ENCODE measurements at regions not wholly inside any gene's neighbourhood (a gene's known extent, or its start where the extent isn't known, plus 50 kb on each side); places are given as distances from the start of the nearest gene placed in this dataset.

GRCh38 chr16:65224994-65225393 lies 103.1 kb upstream of the CDH11 start:
- Mint-ChIP-seq H3K4me3 (no peak overlapping the region), H3K36me3 (ENCODE audit: low read depth) (no peaks in the 10 kb centered on the region), H3K4me1 (ENCODE audit: low read depth) (no peaks in the 10 kb centered on the region), H3K27me3 (ENCODE audit: low read depth) (no peaks in the 10 kb centered on the region), H3K9me3 (ENCODE audit: insufficient read depth) (peaks cover 7% of the 10 kb centered on the region), H3K27ac (no peak overlapping the region)
- no peak for DNase-seq
- ATAC-seq = no peak
- POLR2A ChIA-PET = no interaction called here
- CTCF ChIA-PET = no interaction called here

GRCh38 chr16:65224471-65224870 lies 102.6 kb upstream of the CDH11 start:
- CTCF ChIA-PET = no interaction called here
- Mint-ChIP-seq H3K4me3 (no peak overlapping the region), H3K27me3 (ENCODE audit: low read depth) (no peaks in the 10 kb centered on the region), H3K4me1 (ENCODE audit: low read depth) (no peaks in the 10 kb centered on the region), H3K27ac (no peak overlapping the region), H3K36me3 (ENCODE audit: low read depth) (no peaks in the 10 kb centered on the region), H3K9me3 (ENCODE audit: insufficient read depth) (peaks cover 4% of the 10 kb centered on the region)
- no peak for DNase-seq
- POLR2A ChIA-PET = no interaction called here
- ATAC-seq = no peak

GRCh38 chr16:65223335-65223734 lies 101.5 kb upstream of the CDH11 start:
- DNase-seq = no peak
- Mint-ChIP-seq H3K36me3 (ENCODE audit: low read depth) (no peaks in the 10 kb centered on the region), H3K4me3 (no peak overlapping the region), H3K27ac (no peak overlapping the region), H3K9me3 (ENCODE audit: insufficient read depth) (peaks cover 4% of the 10 kb centered on the region), H3K27me3 (ENCODE audit: low read depth) (no peaks in the 10 kb centered on the region), H3K4me1 (ENCODE audit: low read depth) (no peaks in the 10 kb centered on the region)
- CTCF ChIA-PET = no interaction called here
- POLR2A ChIA-PET = no interaction called here
- ATAC-seq = no peak

- Mint-ChIP-seq H3K9me3 (ENCODE audit: insufficient read depth) (peaks cover 4% of the 10 kb centered on the region), H3K36me3 (ENCODE audit: low read depth) (no peaks in the 10 kb centered on the region), H3K4me3 (no peak overlapping the region), H3K27ac (no peak overlapping the region), H3K27me3 (ENCODE audit: low read depth) (no peaks in the 10 kb centered on the region), H3K4me1 (ENCODE audit: low read depth) (no peaks in the 10 kb centered on the region)
- DNase-seq = no peak
- ATAC-seq = no peak
- POLR2A ChIA-PET = no interaction called here
- CTCF ChIA-PET = no interaction called here
Observed at GRCh38 chr16:65222536-65222935, 100.7 kb upstream of the CDH11 start.

GRCh38 chr16:65222049-65222448 lies 100.2 kb upstream of the CDH11 start:
- POLR2A ChIA-PET = no interaction called here
- CTCF ChIA-PET = no interaction called here
- Mint-ChIP-seq H3K4me1 (ENCODE audit: low read depth) (no peaks in the 10 kb centered on the region), H3K27ac (no peak overlapping the region), H3K27me3 (ENCODE audit: low read depth) (no peaks in the 10 kb centered on the region), H3K9me3 (ENCODE audit: insufficient read depth) (peaks cover 4% of the 10 kb centered on the region), H3K36me3 (ENCODE audit: low read depth) (no peaks in the 10 kb centered on the region), H3K4me3 (no peak overlapping the region)
- DNase-seq = no peak
- no peak for ATAC-seq

GRCh38 chr16:65219786-65220185 lies 97.9 kb upstream of the CDH11 start:
- Mint-ChIP-seq H3K4me3 (no peak overlapping the region), H3K4me1 (ENCODE audit: low read depth) (no peaks in the 10 kb centered on the region), H3K27me3 (ENCODE audit: low read depth) (no peaks in the 10 kb centered on the region), H3K27ac (no peak overlapping the region), H3K9me3 (ENCODE audit: insufficient read depth) (peaks cover 4% of the 10 kb centered on the region), H3K36me3 (ENCODE audit: low read depth) (no peaks in the 10 kb centered on the region)
- ATAC-seq (no peak), DNase-seq (no peak)
- POLR2A ChIA-PET = no interaction called here
- CTCF ChIA-PET = no interaction called here

GRCh38 chr16:65218348-65218747 lies 96.5 kb upstream of the CDH11 start:
- Mint-ChIP-seq H3K9me3 (ENCODE audit: insufficient read depth) (peaks cover 10% of the 10 kb centered on the region), H3K4me1 (ENCODE audit: low read depth) (no peaks in the 10 kb centered on the region), H3K27ac (no peak overlapping the region), H3K4me3 (no peak overlapping the region), H3K27me3 (ENCODE audit: low read depth) (no peaks in the 10 kb centered on the region), H3K36me3 (ENCODE audit: low read depth) (no peaks in the 10 kb centered on the region)
- ChIA-PET CTCF (no interaction called here), POLR2A (no interaction called here)
- DNase-seq (no peak), ATAC-seq (no peak)

- no peak for DNase-seq
- ChIA-PET POLR2A (no interaction called here), CTCF (no interaction called here)
- Mint-ChIP-seq H3K4me1 (ENCODE audit: low read depth) (no peaks in the 10 kb centered on the region), H3K4me3 (no peak overlapping the region), H3K27me3 (ENCODE audit: low read depth) (no peaks in the 10 kb centered on the region), H3K9me3 (ENCODE audit: insufficient read depth) (peaks cover 10% of the 10 kb centered on the region), H3K27ac (no peak overlapping the region), H3K36me3 (ENCODE audit: low read depth) (no peaks in the 10 kb centered on the region)
- ATAC-seq = no peak
Observed at GRCh38 chr16:65213866-65214595, 92.2 kb upstream of the CDH11 start.

- no peaks in the 10 kb centered on the region for H3K36me3 Mint-ChIP-seq (ENCODE audit: low read depth)
- POLR2A ChIA-PET = no interaction called here
- DNase-seq (no peak), ATAC-seq (no peak)
- H3K27me3 Mint-ChIP-seq (ENCODE audit: low read depth) = no peaks in the 10 kb centered on the region
- CTCF ChIA-PET = no interaction called here
- no peak overlapping the region for H3K27ac Mint-ChIP-seq
- no peak overlapping the region for H3K4me3 Mint-ChIP-seq
- H3K9me3 Mint-ChIP-seq (ENCODE audit: insufficient read depth) = peaks cover 10% of the 10 kb centered on the region
- H3K4me1 Mint-ChIP-seq (ENCODE audit: low read depth) = no peaks in the 10 kb centered on the region
Observed at GRCh38 chr16:65212791-65213190, 90.9 kb upstream of the CDH11 start.

GRCh38 chr16:65212240-65212639 lies 90.4 kb upstream of the CDH11 start:
- Mint-ChIP-seq H3K27me3 (ENCODE audit: low read depth) (no peaks in the 10 kb centered on the region), H3K4me1 (ENCODE audit: low read depth) (no peaks in the 10 kb centered on the region), H3K4me3 (no peak overlapping the region), H3K9me3 (ENCODE audit: insufficient read depth) (peaks cover 10% of the 10 kb centered on the region), H3K36me3 (ENCODE audit: low read depth) (no peaks in the 10 kb centered on the region), H3K27ac (no peak overlapping the region)
- ChIA-PET CTCF (no interaction called here), POLR2A (no interaction called here)
- DNase-seq (no peak), ATAC-seq (no peak)

GRCh38 chr16:65202461-65202860 lies 80.6 kb upstream of the CDH11 start:
- Mint-ChIP-seq H3K4me1 (ENCODE audit: low read depth) (no peaks in the 10 kb centered on the region), H3K27me3 (ENCODE audit: low read depth) (no peaks in the 10 kb centered on the region), H3K36me3 (ENCODE audit: low read depth) (no peaks in the 10 kb centered on the region), H3K27ac (no peak overlapping the region), H3K9me3 (ENCODE audit: insufficient read depth) (peaks cover 9% of the 10 kb centered on the region), H3K4me3 (no peak overlapping the region)
- ChIA-PET CTCF (no interaction called here), POLR2A (no interaction called here)
- ATAC-seq = no peak
- DNase-seq = no peak

- no peaks in the 10 kb centered on the region for H3K36me3 Mint-ChIP-seq (ENCODE audit: low read depth)
- CTCF ChIA-PET = no interaction called here
Observed at GRCh38 chr16:65201511-65201910, 79.6 kb upstream of the CDH11 start.

GRCh38 chr16:65200857-65201256 lies 79.0 kb upstream of the CDH11 start:
- ChIA-PET POLR2A (no interaction called here), CTCF (no interaction called here)
- peaks cover 9% of the 10 kb centered on the region for H3K9me3 Mint-ChIP-seq (ENCODE audit: insufficient read depth)

More at GRCh38 chr16:65201511-65201910, 79.6 kb upstream of the CDH11 start:
- H3K9me3 Mint-ChIP-seq (ENCODE audit: insufficient read depth) = peaks cover 9% of the 10 kb centered on the region
- POLR2A ChIA-PET = no interaction called here
- no peak overlapping the region for H3K4me3 Mint-ChIP-seq
- H3K27me3 Mint-ChIP-seq (ENCODE audit: low read depth) = no peaks in the 10 kb centered on the region
- no peak overlapping the region for H3K27ac Mint-ChIP-seq
- ATAC-seq = no peak
- DNase-seq = no peak
- H3K4me1 Mint-ChIP-seq (ENCODE audit: low read depth) = no peaks in the 10 kb centered on the region

More at GRCh38 chr16:65200857-65201256, 79.0 kb upstream of the CDH11 start:
- no peaks in the 10 kb centered on the region for H3K27me3 Mint-ChIP-seq (ENCODE audit: low read depth)
- DNase-seq (no peak), ATAC-seq (no peak)
- H3K27ac Mint-ChIP-seq = no peak overlapping the region
- H3K4me1 Mint-ChIP-seq (ENCODE audit: low read depth) = no peaks in the 10 kb centered on the region
- H3K4me3 Mint-ChIP-seq = no peak overlapping the region
- no peaks in the 10 kb centered on the region for H3K36me3 Mint-ChIP-seq (ENCODE audit: low read depth)

All from activated CD8-positive, alpha-beta T cell treated with anti-CD3 and anti-CD28 coated beads, Interleukin-2, amount 10 ng/mL, durations not matched to agents 7 days and 5 days (primary cell).